NCI-H526 treated with DMSO at 0.1 percent for 48 hours (cell line): ENCODE measurements at regions not wholly inside any gene's neighbourhood (a gene's known extent, or its start where the extent isn't known, plus 50 kb on each side); places are given as distances from the start of the nearest gene placed in this dataset.

Experiments used
- DNase-seq: peaks from one replicate; lab custom pipeline; 2025; lab: John Stamatoyannopoulos, UW

GRCh38 chr13:22226086-22226485 is 555.2 kb downstream of the FGF9 start:
- no peak for DNase-seq

DNA sequence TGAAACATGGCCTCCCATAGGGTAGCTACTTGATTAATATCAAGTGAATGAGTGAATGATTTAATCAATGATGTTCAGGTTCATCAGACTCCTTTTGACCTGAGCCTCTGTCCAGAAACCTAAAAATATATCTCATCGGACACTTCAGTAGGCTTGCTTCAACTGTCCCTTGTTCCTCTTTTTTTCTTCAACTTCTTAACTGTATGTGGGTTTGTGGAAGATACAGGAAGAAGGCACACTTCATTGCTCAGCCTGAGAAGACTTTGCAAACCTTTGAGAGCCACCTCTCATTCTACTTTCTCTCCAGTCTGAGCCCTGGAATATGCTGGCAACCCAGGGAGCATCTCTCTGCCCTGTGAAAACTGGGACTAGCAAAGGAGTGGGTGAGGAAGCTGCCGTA is 557.0 kb downstream of the FGF9 start:
- DNase-seq, result no peak

- no peak for DNase-seq
Measured at GRCh38 chr13:22229916-22230315, 559.0 kb downstream of the FGF9 start.

DNA sequence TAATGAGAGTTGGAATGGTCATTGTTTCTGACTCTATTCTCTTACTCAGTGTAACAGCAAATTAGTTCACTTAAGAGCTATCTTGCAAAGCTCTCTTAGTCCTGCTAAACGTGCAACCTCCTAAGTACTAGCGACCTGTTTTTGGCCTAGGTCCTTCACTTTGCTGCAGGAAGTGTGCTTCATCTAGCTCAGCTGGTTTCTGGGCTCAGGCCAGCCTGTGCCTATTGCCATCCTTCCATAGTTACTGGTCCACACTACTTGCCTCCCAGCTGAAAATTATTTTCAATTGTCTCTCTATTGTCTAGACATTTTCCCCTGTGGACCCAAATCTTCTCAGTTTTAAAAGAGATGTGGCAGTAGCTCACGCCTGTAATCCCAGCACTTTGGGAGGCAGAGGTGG is 561.3 kb downstream of the FGF9 start:
- no peak for DNase-seq

GRCh38 chr13:22235285-22235949 is 564.5 kb downstream of the FGF9 start:
- DNase-seq, result no peak

DNA sequence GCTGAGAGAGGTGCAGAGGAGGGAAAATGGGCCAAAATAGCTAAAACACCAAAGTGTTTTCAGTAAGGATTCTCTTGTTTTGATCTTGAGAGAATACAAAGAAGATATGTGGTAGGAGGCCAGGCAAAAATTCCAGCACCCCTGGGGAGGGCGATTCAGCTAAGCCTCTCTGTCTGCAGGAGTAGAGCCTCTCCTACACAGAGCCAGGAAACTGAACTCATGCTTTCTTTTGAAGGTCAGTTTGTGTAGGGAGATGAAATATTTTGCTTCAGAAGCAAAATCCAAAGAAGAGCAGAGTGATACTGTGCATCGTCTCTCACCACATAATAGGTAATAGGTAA is 565.0 kb downstream of the FGF9 start:
- no peak for DNase-seq

- DNase-seq, result no peak
Measured at GRCh38 chr13:22238269-22238668, 567.4 kb downstream of the FGF9 start.

- no peak for DNase-seq
Measured at GRCh38 chr13:22240716-22241115, 569.8 kb downstream of the FGF9 start.

DNA sequence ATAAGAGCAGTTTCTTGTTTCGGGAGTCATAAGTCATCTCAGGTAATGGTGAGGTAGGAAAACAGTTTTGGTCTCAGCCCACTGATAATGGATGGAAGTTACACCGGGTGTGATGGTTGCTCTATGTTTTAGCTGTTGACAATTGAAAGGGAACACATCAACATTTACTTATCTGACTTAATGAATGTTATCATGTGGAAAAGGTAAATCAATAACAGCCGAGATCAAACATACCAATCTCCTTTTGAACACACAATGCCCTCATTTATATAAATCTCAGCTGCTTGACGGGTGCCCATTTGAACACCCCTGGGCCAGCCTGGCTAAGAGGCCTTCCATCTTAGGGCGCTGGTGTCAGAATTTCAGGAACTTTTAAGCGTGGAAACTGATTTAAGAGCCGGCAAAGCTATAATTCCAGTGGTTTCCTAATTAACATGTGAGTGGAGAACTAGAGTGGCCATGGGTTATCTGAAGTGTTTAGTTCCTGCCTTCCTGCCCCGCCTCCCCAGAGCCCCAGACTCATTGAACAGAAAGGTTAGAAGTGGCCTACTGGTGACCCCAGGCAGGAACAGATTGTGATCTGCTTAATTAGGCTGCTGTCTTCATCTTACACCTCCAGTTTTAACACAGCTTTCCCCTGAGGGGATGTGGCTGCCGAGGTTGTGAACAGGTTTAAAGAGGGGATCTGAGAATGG is 572.7 kb downstream of the FGF9 start:
- DNase-seq, result no peak

GRCh38 chr13:22252281-22252830 is 581.5 kb downstream of the FGF9 start:
- DNase-seq, result no peak

GRCh38 chr13:22253107-22253506 is 582.2 kb downstream of the FGF9 start:
- no peak for DNase-seq

DNA sequence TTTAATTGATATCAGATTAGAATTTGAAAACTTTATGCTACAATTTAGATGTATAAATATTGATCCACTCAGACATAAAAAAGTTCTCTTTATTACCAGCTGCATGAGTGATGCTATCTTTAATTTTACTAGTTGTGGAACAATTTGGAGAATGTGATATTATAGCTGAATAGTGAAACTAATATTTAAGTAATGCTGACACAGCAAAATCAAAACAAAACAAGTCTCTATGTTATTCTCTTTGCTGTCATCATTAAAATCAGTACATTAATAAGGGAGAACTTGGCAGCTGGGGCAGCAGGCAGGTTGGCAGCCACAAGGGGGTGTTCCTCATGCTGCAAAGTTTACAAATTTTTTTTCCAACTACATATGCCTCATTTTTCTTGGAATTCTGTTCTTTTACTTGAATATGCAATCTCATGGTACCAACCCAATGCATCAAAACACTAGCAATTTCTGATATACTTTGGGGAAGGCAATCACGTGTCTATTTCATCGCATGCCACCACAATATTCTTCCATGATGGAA is 585.3 kb downstream of the FGF9 start:
- no peak for DNase-seq

- DNase-seq, result no peak
Measured at GRCh38 chr13:22262001-22262885, 591.4 kb downstream of the FGF9 start.

- DNase-seq, result no peak
Measured at GRCh38 chr13:22263185-22263584, 592.3 kb downstream of the FGF9 start.

GRCh38 chr13:22265563-22265962 is 594.7 kb downstream of the FGF9 start:
- DNase-seq, result no peak

DNA sequence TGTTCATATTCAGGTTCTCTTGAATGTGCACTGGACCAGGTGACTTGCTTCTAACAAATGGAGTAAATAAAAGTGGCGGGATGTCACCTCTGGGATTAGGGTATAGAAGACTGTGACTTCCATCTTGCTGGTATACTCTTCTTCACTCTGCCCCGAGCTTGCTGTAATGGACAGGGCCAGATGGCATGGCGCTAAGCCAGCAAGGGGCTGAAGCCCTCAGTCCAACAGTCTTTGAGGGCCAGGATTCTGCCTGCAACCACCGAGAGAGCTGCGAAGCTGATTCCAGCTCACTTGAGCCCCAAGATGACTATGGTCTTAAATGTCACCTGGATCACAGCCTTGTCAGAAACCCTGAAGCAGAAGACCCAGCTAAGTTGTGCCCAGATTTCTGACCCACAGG is 600.0 kb downstream of the FGF9 start:
- no peak for DNase-seq

- no peak for DNase-seq
Measured at GRCh38 chr13:22271903-22272302, 601.0 kb downstream of the FGF9 start.

GRCh38 chr13:22275393-22275792 is 604.5 kb downstream of the FGF9 start:
- DNase-seq, result no peak

GRCh38 chr13:22276616-22277015 is 605.7 kb downstream of the FGF9 start:
- DNase-seq, result no peak

DNA sequence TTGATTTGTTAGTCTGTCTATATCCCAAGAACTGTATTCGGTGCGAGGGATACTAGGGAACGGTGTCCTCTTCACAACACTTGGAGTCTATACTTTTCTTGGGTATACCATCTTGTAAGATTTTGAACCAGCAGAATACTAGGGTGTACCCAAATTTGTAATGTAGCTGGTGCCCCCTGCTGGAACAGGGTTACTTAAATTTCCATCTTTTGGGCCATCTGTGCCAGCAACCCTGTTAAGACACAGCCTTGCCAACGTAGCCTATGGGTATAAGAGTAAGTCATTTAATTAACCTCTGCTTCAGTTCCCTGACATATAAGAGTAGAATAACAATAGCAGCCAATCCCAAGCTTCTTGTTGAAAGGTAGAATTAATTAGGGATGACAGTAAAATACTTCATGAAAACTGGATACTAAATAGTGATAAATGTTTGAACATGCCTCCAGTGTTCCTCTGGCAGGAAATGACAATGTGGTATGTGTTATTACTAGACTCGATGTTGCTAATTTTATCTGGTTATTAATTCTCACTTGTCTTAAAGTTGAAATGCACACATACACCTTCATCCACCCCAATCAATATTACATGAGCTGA is 607.6 kb downstream of the FGF9 start:
- peak; percentile 58 for DNase-seq

DNA sequence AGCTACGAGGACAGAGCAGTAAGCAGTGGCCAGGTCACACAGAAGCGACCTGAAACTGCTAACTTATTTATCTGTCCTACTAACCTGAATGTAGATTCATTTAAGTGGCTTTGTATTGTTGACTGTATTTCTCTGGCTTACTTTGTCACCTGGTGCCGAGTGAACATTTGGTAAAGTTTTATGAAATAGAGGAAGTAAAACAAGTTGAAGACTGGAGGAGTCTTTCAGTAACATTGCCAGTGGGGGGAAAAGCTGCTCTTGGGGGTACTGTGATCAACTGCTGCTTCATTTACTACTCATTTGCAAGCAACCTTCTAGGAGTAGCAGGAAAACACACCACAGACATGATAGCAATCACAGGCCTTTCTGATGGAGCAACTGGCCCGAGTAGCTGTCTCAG is 615.0 kb downstream of the FGF9 start:
- no peak for DNase-seq

- no peak for DNase-seq
Measured at GRCh38 chr13:22286338-22286737, 615.5 kb downstream of the FGF9 start.
